Stimulated activated CD4-positive, alpha-beta T cell treated with anti-CD3 and anti-CD28 coated beads, Interleukin-1b, Interleukin-23, amount 100 ng/mL, for 24 hours (primary cell): ENCODE measurements at regions not wholly inside any gene's neighbourhood (a gene's known extent, or its start where the extent isn't known, plus 50 kb on each side); places are given as distances from the start of the nearest gene placed in this dataset.
A peak's percentile ranks its signal among the peaks of the same experiment; 100 is the strongest.
"Not testable (repeated sequence)": the region's sequence is repeated elsewhere in the genome, so short reads cannot be mapped to it uniquely, and the experiment has no call there.

ENCODE experiments used
- DNase-seq, 4 experiments: peaks; one replicate each; pipeline ENCODE4 v3.0.0-alpha.2; 2020; ENCODE audit warnings: low read depth in 4 of 4, low spot score in 1 of 4

GRCh38 chr21:7743940-7744339, 2777.4 kb upstream of the TPTE start:
- not testable (repeated sequence) for DNase-seq

- DNase-seq, result not testable (repeated sequence)
These were observed 2776.8 kb upstream of the TPTE start for GRCh38 chr21:7744406-7745099.

DNA sequence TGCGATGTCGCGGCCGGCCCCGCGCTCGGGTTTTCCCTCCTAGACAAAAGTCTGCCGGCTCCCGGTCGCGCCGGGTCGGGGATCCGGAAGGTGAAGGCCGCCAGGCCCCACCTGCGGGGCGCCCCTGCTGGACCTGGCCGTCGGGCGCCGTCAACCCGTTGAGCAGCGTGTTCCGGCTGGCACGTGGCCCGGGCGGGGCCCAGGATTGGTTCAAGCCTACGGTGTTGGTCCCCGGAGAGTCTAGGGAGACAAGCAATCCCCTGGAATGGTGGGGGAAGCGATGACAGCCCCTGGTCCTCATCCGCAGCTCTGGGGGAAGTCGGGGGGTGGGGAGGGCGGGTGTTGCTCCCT, 2776.3 kb upstream of the TPTE start:
- not testable (repeated sequence) for DNase-seq

DNA sequence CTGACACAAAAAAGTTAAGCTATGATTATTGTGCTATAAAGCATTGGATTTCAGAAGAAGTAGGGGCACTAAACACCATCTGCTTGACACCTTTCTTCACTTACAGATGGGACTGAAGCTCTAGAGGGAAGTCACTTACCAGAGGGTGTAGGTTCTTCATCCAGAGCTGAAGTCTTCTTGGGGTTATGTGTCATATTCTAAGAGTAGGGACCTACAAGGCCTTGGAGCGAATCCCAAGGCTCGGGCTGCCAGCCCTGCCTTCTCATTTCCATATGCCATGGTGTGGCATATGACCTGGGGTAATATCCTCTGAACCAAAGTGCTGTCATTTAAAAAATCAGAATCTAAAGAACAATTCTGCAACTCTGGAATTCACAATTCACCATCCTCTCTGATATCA, 2773.4 kb upstream of the TPTE start:
- not testable (repeated sequence) for DNase-seq

DNA sequence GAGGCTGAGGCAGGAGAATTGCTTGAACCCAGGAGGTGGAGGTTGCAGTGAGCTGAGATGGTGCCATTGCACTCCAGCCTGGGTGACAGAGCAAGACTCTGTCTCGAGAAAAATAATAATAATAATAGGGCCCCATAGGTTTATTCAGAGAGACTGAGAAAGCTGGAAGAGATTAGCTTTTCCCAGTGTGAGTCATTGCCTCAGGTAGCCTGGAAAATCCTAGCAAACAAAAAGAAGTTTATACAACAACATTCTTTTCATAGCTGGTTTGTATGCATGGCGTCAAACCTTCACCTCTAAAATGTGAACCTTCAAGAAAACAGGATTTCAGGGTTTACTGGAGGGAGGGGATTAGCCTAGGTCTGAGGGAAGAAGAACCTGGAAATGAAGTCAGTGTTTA, 2768.8 kb upstream of the TPTE start:
- DNase-seq, result not testable (repeated sequence)

- peak in 1 of 4 experiments; percentile 8 for DNase-seq
These were observed 2768.0 kb upstream of the TPTE start for GRCh38 chr21:7753380-7753877.

GRCh38 chr21:7769985-7770384, 2751.4 kb upstream of the TPTE start:
- DNase-seq, result not testable (repeated sequence)

GRCh38 chr21:7774219-7774618, 2747.2 kb upstream of the TPTE start:
- DNase-seq, result not testable (repeated sequence)

DNA sequence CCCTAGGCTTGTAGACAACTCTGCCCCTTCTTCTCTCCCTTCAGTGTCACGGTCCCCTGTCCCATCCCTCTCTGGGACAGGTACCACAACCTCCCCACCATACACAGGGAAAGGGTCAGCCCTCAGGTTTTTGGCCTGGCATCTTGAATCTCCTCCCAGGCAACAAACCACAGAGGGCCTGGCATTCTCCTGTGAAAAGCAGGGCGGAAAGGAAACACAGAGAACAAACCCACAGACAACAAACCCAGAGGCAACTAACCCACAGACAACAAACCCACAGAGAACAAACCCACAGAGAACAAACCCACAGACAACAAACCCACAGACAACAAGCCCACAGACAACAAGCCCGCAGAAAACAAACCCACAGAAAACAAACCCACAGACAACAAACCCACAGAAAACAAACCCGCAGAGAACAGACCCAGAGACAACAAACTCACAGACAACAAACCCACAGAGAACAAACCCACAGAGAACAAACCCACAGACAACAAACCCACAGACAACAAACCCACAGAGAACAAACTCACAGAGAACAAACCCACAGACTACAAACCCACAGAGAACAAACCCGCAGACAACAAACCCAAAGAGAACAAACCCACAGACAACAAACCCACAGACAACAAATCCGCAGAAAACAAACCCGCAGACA, 2745.9 kb upstream of the TPTE start:
- DNase-seq, result not testable (repeated sequence)

DNA sequence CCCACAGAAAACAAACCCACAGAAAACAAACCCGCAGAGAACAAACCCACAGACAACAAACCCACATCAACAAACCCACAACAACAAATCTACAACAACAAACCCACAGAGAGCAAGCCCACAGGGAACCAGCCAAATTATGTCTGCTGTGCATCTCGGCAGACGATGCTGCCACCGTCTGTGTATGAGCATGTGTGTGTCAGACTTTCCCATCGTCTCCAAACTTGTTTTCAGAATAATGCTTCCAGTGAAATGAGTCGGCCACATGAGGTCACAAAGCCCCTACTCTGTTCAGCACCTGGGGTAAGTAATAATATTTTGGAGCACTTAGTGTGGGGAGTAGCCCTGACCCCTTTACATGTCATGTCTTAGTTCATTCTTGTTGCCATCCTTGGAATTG, 2745.3 kb upstream of the TPTE start:
- DNase-seq, result not testable (repeated sequence)

- DNase-seq, result not testable (repeated sequence)
These were observed 2744.8 kb upstream of the TPTE start for GRCh38 chr21:7776622-7777021.

DNA sequence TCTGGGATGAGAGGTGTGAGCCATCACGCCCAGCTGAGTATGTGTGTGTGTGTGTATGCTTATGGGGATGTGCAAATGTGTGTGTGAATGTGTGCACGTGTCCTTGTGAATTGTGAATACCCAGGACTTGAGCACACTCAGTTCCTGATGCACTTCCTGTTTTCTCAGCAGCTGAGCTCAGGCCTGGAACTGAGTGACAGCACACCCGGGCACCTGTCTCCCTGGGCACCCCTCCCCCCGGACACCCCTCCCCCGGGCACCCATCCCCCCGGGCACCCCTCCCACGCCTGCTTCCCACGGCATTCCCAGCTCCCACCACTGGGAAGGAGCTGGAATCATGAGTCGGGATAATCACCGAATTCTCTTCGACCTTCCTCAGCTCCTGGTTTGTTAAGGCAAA, 2744.1 kb upstream of the TPTE start:
- not testable (repeated sequence) for DNase-seq

DNA sequence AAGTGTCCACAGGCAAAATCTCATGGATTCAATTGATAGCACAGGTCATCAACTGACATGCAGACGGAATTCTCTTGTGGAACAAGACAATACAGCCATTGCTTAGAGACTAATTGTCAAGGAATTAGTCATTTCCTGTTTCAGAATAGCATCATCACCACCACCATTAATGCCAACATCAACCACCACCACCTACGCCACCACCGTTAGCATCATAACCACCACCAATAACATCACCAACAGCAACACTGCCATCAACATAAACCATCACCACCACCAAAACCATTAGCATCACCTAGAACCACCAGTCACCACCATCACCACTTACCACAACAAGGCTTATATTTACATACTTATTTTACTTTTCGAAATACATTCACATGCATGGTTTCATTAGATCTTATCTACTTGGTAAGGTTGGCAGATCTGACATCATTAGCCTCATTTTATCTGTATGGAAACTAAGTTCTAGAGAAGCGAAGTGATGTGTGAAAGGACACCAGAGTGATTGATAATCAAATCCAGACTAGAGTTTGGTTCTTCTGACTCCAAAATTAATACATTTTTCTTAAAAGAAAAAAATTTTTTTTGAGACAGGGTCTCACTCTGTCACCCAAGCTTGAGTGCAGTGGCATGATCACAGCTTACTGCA, 2733.8 kb upstream of the TPTE start:
- not testable (repeated sequence) for DNase-seq

DNA sequence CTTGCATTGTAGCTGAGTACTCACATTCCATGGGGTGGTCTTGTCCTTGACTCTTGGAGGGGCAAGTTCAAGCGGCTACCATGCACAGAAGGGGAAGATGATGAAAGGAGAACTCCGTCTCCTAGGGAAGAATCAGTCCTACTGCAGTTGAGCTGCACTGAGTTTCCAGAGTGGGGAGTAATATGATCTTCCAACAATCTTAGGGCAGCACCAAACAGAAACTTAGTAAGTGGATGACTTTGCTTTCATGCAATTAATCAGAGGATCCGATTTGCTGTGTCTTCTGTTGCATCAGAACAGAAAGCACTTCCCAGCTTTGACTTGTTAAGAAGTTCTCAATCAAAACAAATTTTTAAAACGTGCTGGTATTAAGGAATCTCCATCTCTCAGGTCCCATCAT, 2727.6 kb upstream of the TPTE start:
- not testable (repeated sequence) for DNase-seq

DNA sequence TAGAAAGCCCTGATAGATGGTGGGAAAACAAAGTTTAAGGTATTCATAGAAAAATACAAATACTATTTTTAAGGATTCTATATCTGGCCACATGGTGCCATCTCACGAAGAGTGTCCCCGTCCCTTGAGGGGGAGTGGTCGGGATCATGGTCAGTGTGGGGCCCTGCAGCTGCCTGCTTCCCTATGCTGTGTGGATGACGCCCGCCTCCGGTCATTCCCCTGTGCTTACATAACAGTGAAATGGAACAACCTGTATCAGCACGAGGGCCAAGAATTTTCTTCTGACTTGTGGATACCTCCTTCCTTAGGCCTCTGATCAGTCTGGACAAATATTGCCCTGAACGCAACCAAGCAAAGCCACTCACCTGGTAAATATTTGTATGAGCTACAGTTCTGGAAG, 2724.1 kb upstream of the TPTE start:
- DNase-seq, result not testable (repeated sequence)

DNA sequence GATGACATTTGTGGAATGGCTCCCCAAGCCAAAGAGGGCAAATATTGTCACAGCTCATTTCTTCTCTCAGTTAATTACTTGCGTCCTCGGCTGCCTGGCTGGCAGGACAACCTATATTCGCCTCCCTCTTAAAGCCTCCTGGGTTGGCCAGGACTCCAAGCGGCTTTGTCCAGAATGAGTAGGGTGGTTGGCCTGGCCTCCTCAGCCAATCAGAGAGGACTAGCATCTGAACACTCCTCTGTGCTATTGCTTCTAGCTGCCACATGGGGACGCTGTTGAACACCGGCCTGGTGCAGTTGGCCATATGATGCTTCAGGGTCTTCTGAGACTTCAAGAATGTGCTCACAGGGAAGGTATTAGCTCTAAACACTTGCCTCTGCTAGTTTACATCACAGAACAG, 2722.9 kb upstream of the TPTE start:
- DNase-seq, result not testable (repeated sequence)

DNA sequence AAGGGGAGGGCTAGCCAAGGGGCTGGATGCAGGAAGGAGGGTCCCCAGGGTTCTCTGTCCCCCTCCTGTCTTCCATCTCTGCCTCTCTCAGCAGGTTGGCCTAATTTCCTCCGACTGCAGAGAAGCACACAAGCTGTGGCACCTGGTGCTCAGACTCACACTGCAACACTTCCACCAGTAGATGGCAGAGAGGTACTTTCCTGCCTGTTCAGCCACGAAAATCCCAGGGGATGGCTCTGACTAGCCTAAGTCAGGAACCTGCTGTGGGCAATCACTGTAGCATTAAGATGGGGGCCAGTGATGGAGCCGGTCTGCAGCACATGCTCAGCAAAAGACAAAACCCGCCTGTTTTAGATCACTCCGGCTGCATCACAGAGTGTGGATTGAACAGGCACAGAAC, 2721.7 kb upstream of the TPTE start:
- not testable (repeated sequence) for DNase-seq

GRCh38 chr21:7813475-7813874, 2707.9 kb upstream of the TPTE start:
- not testable (repeated sequence) for DNase-seq

DNA sequence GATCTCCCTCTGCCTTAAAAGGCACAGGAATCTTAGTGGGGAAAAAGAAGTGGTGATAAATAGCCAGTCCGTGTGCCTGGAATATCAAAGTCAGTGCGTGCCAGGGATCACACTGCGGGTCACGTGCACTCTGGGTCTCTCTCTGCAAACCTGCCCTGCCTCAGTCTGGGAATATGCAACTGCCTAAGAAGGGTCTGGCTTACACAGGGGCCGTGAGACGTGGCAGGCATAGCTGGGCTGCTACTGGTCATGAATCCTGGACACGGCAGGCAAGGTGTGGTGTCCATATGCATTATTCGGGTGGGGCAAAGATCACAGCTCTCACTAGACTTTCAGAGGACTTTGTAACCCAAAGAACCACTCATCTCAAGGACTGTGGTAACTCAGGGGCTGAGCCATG, 2704.4 kb upstream of the TPTE start:
- DNase-seq, result not testable (repeated sequence)

DNA sequence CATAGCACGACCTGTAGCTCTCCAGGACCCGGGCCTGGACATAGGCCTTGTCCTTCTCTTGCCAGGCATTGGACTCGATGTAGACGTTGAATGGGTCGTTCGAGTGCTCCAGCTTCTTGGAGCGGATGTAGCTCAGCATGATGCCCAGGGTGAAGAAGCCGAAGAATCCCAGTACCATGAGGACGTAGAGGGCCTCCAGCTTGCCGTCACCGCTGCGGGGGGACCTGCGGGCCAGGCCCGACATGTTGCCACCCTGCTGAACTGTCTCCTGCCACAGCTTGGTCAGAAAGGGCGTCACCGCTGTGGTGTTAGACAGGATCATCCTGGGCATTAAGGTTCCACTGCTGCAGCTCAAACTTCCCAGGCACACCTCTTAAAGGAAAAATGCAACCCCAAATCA, 2702.1 kb upstream of the TPTE start:
- not testable (repeated sequence) for DNase-seq

DNA sequence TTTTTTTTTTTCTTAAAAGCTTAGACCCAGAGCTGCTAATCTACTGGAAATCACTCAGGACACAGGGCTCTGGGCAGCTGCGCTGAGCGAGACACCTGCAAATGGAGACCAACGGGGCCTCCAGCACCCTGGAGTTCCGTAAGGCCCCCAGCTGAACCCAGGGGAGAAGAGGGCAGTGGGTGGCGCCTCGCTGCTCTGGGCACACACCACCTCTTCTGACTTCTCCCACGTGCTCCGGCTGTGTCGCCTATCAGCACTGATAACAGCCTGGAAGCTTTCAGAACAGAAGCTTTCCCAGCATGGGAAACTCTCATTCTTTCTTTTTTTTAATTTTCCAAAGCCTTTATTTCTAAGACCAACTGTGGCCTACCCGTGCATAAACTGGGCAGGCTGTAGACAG, 2695.8 kb upstream of the TPTE start:
- not testable (repeated sequence) for DNase-seq

DNA sequence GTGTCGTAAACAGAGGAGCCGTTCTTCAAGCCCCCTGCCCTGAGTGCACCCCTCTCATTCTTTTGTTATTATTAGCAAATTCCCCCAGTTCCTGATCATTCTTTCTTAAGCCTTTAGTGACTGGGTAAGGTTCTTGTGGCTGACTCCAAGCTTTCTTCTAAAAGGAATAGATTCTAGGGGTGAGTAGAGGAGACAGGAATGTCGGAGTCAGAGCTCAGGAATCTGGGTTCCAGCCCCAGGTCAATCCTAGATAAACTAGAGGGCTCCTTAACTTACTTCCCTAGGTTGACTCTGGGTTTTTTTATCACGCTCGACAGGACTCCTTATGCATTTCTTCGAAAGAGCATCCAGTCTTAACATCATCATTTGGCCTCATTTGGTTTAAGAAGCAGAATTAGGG, 2695.2 kb upstream of the TPTE start:
- not testable (repeated sequence) for DNase-seq
